Endothelial cell of umbilical vein (primary cell): ENCODE measurements at regions not wholly inside any gene's neighbourhood (a gene's known extent, or its start where the extent isn't known, plus 50 kb on each side); places are given as distances from the start of the nearest gene placed in this dataset.

Experiments used
- BruUV-seq: library from RNA; stranded (reverse); fragments of 400-500 nt; replicated peaks from 2 replicates; lab custom pipeline; 2021; lab: Mats Ljungman, UMichigan
- CTCF ChIA-PET: fragments of 300-600, 350-600 bp; sonication (Branson Sonifier 250); formaldehyde crosslinking; loops from one replicate; lab custom pipeline; 2021; ENCODE audit warnings: antibody characterized with exemption, inconsistent platforms; lab: Charles Lee
- POLR2A ChIA-PET: fragments of 300-600, 350-600 bp; sonication (Branson Sonifier 250); formaldehyde crosslinking; loops from one replicate; lab custom pipeline; 2021; ENCODE audit warnings: antibody characterized with exemption, inconsistent platforms; lab: Charles Lee
- DNase-seq: peaks from one replicate; pipeline ENCODE4 v3.0.0-alpha.2; 2011; ENCODE audit warnings: low read depth, low spot score
- FAIRE-seq: peaks from 2 replicates; lab custom pipeline; 2011; peaks lifted over from hg19 to GRCh38; lab: Jason Lieb, UNC
- H2AFZ ChIP-seq: 2 replicates; pipeline ENCODE4 v1.6.0; 2012; ENCODE audit warnings: low read depth, low read length, control low read depth, inconsistent platforms
- H3K27ac ChIP-seq: 2 replicates; pipeline ENCODE4 v1.5.1; 2011; ENCODE audit warnings: low read depth, mild to moderate bottlenecking, control low read depth, low read length, moderate library complexity; ENCODE audit not compliant: insufficient read depth
- H3K27me3 ChIP-seq, 2 experiments: 2 replicates each; pipeline versions ENCODE4 v1.6.0 to v1.6.1; 2011; ENCODE audit warnings: low read length in 2 of 2, mixed read lengths in 1 of 2; ENCODE audit not compliant: control insufficient read depth in 2 of 2, insufficient read depth in 2 of 2
- H3K36me3 ChIP-seq, 2 experiments: 2 replicates in 1 of 2; 3 replicates in 1 of 2; pipeline ENCODE4 v1.5.1; 2011; ENCODE audit warnings: low read length in 2 of 2, mild to moderate bottlenecking in 1 of 2, moderate library complexity in 1 of 2; ENCODE audit not compliant: control insufficient read depth in 2 of 2, insufficient read depth in 2 of 2; ENCODE audit errors: extremely low read depth in 1 of 2
- H3K4me1 ChIP-seq: 3 replicates; pipeline ENCODE4 v1.5.1; 2011; ENCODE audit warnings: mild to moderate bottlenecking, low read length; ENCODE audit not compliant: control insufficient read depth, insufficient read depth; ENCODE audit errors: extremely low read depth
- H3K4me2 ChIP-seq: 2 replicates; pipeline ENCODE4 v1.6.1; 2011; ENCODE audit warnings: low read length, control low read depth, mixed read lengths; ENCODE audit not compliant: insufficient read depth
- H3K4me3 ChIP-seq, 3 experiments: fragments of 200-600 bp in 1 of 3; sonication (generic), shearing (Covaris generic) in 1 of 3; replicated peaks in 1 of 3; 2 replicates each; pipeline ENCODE4 v1.5.1; 2011 to 2016; ENCODE audit warnings: control low read depth in 3 of 3, low read length in 3 of 3, mild to moderate bottlenecking in 2 of 3, inconsistent platforms in 1 of 3, low read depth in 1 of 3, moderate library complexity in 1 of 3; ENCODE audit not compliant: insufficient read depth in 1 of 3
- H3K79me2 ChIP-seq: 2 replicates; pipeline ENCODE4 v1.6.0; 2012; ENCODE audit warnings: low read length, inconsistent platforms; ENCODE audit not compliant: control insufficient read depth, insufficient read depth
- H3K9ac ChIP-seq: replicated peaks from 2 replicates; pipeline ENCODE3; 2011; ENCODE audit warnings: low read length, control low read depth; ENCODE audit not compliant: insufficient read depth; ENCODE audit errors: extremely low read depth
- H3K9me1 ChIP-seq: replicated peaks from 3 replicates; pipeline ENCODE4 v1.6.0; 2011; ENCODE audit warnings: mild to moderate bottlenecking, low read length; ENCODE audit not compliant: control insufficient read depth, insufficient read depth; ENCODE audit errors: extremely low read depth
- H3K9me3 ChIP-seq: replicated peaks from 2 replicates; pipeline ENCODE4 v1.5.1; 2012; ENCODE audit warnings: low read length, inconsistent platforms; ENCODE audit not compliant: control insufficient read depth, insufficient read depth
- H4K20me1 ChIP-seq: replicated peaks from 2 replicates; pipeline ENCODE3; 2011; ENCODE audit warnings: mild to moderate bottlenecking, low read length; ENCODE audit not compliant: control insufficient read depth, insufficient read depth; ENCODE audit errors: extremely low read depth
- EZH2 ChIP-seq: IDR thresholded peaks from 2 replicates; pipeline ENCODE4 v1.6.1; 2012; ENCODE audit warnings: borderline replicate concordance, low read depth, mild to moderate bottlenecking, moderate library complexity, low read length, inconsistent platforms; ENCODE audit not compliant: severe bottlenecking
- FOS ChIP-seq: IDR thresholded peaks from 2 replicates; pipeline ENCODE4 v1.6.1; 2011; ENCODE audit warnings: mild to moderate bottlenecking, low read length, moderate library complexity, borderline replicate concordance; ENCODE audit not compliant: insufficient read depth
- GATA2 ChIP-seq: IDR thresholded peaks from 2 replicates; pipeline ENCODE4 v1.7.0; 2011; ENCODE audit warnings: low read depth, mild to moderate bottlenecking, moderate library complexity, mixed read lengths, low read length; ENCODE audit not compliant: insufficient read length, insufficient read depth
- JUN ChIP-seq: IDR thresholded peaks from 2 replicates; pipeline ENCODE4 v1.6.1; 2011; ENCODE audit warnings: borderline replicate concordance, low read depth; ENCODE audit not compliant: insufficient read length, insufficient read depth
- MYC ChIP-seq: IDR thresholded peaks from one replicate; pipeline ENCODE4 v1.6.1; 2011; ENCODE audit warnings: mild to moderate bottlenecking, low read depth, low read length
- POLR2A ChIP-seq: IDR thresholded peaks from 2 replicates; pipeline ENCODE4 v1.6.1; 2012; ENCODE audit warnings: low read depth, mild to moderate bottlenecking, control low read depth, low read length
- POLR2AphosphoS5 ChIP-seq: IDR thresholded peaks from 2 replicates; pipeline ENCODE4 v1.6.1; 2012; ENCODE audit warnings: low read depth, mild to moderate bottlenecking, control low read depth, low read length, moderate library complexity; ENCODE audit not compliant: insufficient read depth
- dilution Hi-C: fragments of 300-500 bp; cut with MboI; formaldehyde crosslinking; loops from one replicate; pipeline ENCODE4 v1.15.0; 2019; ENCODE audit warnings: low sequenced_read_pairs; ENCODE audit not compliant: extremely low pct_ligation_motif_present
- intact Hi-C: fragments of 100-400 bp; cut with micrococcal nuclease; formaldehyde crosslinking; loops from one replicate; pipeline ENCODE4 v1.10.0; 2022
- TF ChIP-seq, protein P1 (sequence below), 2 donors: IDR thresholded peaks; 1 replicate in 1 of 2; 2 replicates in 1 of 2; pipeline ENCODE4 v1.5.1; 2011; ENCODE audit warnings: low read length in 2 of 2, mild to moderate bottlenecking in 2 of 2, moderate library complexity in 2 of 2, control low read depth in 1 of 2, inconsistent platforms in 1 of 2, low read depth in 1 of 2; ENCODE audit not compliant: insufficient read depth in 1 of 2; ENCODE audit errors: extremely low read depth in 1 of 2
- TF ChIP-seq, protein P2 (sequence below): IDR thresholded peaks from 2 replicates; pipeline ENCODE4 v1.6.1; 2011; ENCODE audit not compliant: insufficient read depth, insufficient read length

DNA sequence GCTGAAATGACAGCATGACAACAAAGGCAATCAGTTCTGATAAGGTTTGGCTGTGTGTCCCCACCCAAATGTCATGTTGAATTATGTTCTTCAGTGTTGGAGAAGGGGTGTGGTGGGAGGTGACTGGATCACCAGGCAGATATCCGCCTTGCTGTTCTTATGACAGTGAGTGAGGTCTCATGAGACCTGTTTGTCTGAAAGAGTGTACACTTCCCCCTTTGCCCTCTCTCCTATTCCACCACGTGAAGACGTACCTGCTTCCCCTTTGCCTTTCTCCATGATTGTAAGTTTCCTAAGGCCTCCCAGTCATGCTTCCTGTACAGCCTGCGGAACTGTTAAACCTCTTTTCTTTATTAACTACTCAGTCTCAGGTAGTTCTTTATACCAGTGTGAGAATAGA is 553.0 kb downstream of the DCDC2C start:
- no peaks in the 10 kb centered on the region for H4K20me1 ChIP-seq
- ChIA-PET POLR2A (no interaction called here), CTCF (no interaction called here)
- no peaks in the 10 kb centered on the region for H3K9me1 ChIP-seq
- dilution Hi-C loops = no loop called here
- H3K4me3 ChIP-seq = no peak overlapping the region
- H3K27ac ChIP-seq = no peak overlapping the region
- H3K4me2 ChIP-seq = no peak overlapping the region
- no peak for FAIRE-seq
- no peaks in the 10 kb centered on the region for H3K79me2 ChIP-seq
- no peaks in the 10 kb centered on the region for H3K27me3 ChIP-seq
- H3K9ac ChIP-seq = no peak overlapping the region
- H3K4me1 ChIP-seq = no peaks in the 10 kb centered on the region
- TF ChIP-seq POLR2A (no peak), MYC (no peak), EZH2 (no peak), POLR2AphosphoS5 (no peak), GATA2 (no peak), JUN (no peak), FOS (no peak)
- TF ChIP-seq, protein P1, sequence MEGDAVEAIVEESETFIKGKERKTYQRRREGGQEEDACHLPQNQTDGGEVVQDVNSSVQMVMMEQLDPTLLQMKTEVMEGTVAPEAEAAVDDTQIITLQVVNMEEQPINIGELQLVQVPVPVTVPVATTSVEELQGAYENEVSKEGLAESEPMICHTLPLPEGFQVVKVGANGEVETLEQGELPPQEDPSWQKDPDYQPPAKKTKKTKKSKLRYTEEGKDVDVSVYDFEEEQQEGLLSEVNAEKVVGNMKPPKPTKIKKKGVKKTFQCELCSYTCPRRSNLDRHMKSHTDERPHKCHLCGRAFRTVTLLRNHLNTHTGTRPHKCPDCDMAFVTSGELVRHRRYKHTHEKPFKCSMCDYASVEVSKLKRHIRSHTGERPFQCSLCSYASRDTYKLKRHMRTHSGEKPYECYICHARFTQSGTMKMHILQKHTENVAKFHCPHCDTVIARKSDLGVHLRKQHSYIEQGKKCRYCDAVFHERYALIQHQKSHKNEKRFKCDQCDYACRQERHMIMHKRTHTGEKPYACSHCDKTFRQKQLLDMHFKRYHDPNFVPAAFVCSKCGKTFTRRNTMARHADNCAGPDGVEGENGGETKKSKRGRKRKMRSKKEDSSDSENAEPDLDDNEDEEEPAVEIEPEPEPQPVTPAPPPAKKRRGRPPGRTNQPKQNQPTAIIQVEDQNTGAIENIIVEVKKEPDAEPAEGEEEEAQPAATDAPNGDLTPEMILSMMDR (IDR thresholded peaks at IDR 0.05; ENCODE audit: extremely low read depth in 1 of 2, insufficient read depth in 1 of 2, low read depth in 1 of 2, low read length in 2 of 2) = no peak
- TF ChIP-seq, protein P2, sequence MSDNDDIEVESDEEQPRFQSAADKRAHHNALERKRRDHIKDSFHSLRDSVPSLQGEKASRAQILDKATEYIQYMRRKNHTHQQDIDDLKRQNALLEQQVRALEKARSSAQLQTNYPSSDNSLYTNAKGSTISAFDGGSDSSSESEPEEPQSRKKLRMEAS = no peak
- no peak for DNase-seq
- no peaks in the 10 kb centered on the region for H3K36me3 ChIP-seq
- intact Hi-C loops = loop anchor here (5.0 kb wide), 1 partner anchor 96 kb away; no protein-coding TSS in a partner anchor
- H3K9me3 ChIP-seq = no peaks in the 10 kb centered on the region
- no peak overlapping the region for H2AFZ ChIP-seq
- no TSS peak for BruUV-seq
